KMS-11 (cell line): ENCODE measurements at regions not wholly inside any gene's neighbourhood (a gene's known extent, or its start where the extent isn't known, plus 50 kb on each side); places are given as distances from the start of the nearest gene placed in this dataset.

Source experiments
- H2AFZ ChIP-seq: fragments of 200-600 bp; sonication (generic); 2 replicates; pipeline ENCODE4 v1.6.1; 2016; ENCODE audit warnings: antibody characterized with exemption, mixed run types, low read depth
- H3K27ac ChIP-seq: fragments of 200-600 bp; sonication (generic); 2 replicates; pipeline ENCODE4 v1.6.1; 2016; ENCODE audit warnings: mild to moderate bottlenecking, mixed run types
- H3K27me3 ChIP-seq: fragments of 200-600 bp; sonication (generic); 2 replicates; pipeline ENCODE4 v1.6.1; 2017; ENCODE audit warnings: mild to moderate bottlenecking, low read depth, mixed run types, moderate library complexity; ENCODE audit not compliant: insufficient read depth
- H3K36me3 ChIP-seq: fragments of 200-600 bp; sonication (generic); 2 replicates; pipeline ENCODE4 v1.6.1; 2017; ENCODE audit warnings: mild to moderate bottlenecking, mixed run types; ENCODE audit not compliant: insufficient read depth
- H3K4me1 ChIP-seq: fragments of 200-600 bp; sonication (generic); 2 replicates; pipeline ENCODE4 v1.6.1; 2016; ENCODE audit warnings: mild to moderate bottlenecking, low read depth, mixed run types; ENCODE audit not compliant: poor library complexity, severe bottlenecking
- H3K4me2 ChIP-seq: fragments of 200-600 bp; sonication (generic); 2 replicates; pipeline ENCODE4 v1.7.0; 2016; ENCODE audit warnings: mild to moderate bottlenecking, mixed run types
- H3K4me3 ChIP-seq: fragments of 200-600 bp; sonication (generic); IDR thresholded peaks from 2 replicates; pipeline ENCODE4 v1.6.1; 2017; ENCODE audit warnings: low read depth, low read length, mixed read lengths; ENCODE audit not compliant: insufficient read depth
- H3K79me2 ChIP-seq: fragments of 200-600 bp; sonication (generic); 2 replicates; pipeline ENCODE4 v1.6.1; 2016; ENCODE audit warnings: low read depth, mixed run types; ENCODE audit not compliant: insufficient read depth
- H3K9ac ChIP-seq: fragments of 200-600 bp; sonication (generic); 2 replicates; pipeline ENCODE4 v1.6.1; 2016; ENCODE audit warnings: mild to moderate bottlenecking, mixed run types
- H4K20me1 ChIP-seq: fragments of 200-600 bp; sonication (generic); 2 replicates; pipeline ENCODE4 v1.6.1; 2016; ENCODE audit warnings: mild to moderate bottlenecking, mixed run types; ENCODE audit not compliant: insufficient read depth
- CTCF ChIP-seq: fragments of 200-600 bp; sonication (generic); conservative IDR thresholded peaks from 2 replicates; pipeline ENCODE4 v1.6.1; 2017; ENCODE audit warnings: low read depth, mild to moderate bottlenecking, antibody characterized with exemption, low read length, moderate library complexity, mixed read lengths

GRCh38 chr15:95865330-95865739 is 465.2 kb upstream of the NR2F2 start:
- H3K4me2 ChIP-seq, result peak overlapping the region; percentile 85
- no peak for TF ChIP-seq CTCF
- peak overlapping the region; percentile 98 for H3K27ac ChIP-seq
- H3K27me3 ChIP-seq, result no peaks in the 10 kb centered on the region
- no peaks in the 10 kb centered on the region for H3K36me3 ChIP-seq
- H3K4me3 ChIP-seq, result no peak overlapping the region
- no peaks in the 10 kb centered on the region for H3K79me2 ChIP-seq
- H3K9ac ChIP-seq, result no peak overlapping the region; the same call in 1 of the 2 replicates
- H2AFZ ChIP-seq, result peak overlapping the region; percentile 16; the same call in 1 of the 2 replicates
- H4K20me1 ChIP-seq, result no peaks in the 10 kb centered on the region
- peaks cover 71% of the 10 kb centered on the region for H3K4me1 ChIP-seq

- Histone ChIP-seq H3K27ac (no peak overlapping the region), H3K9ac (no peak overlapping the region), H4K20me1 (no peaks in the 10 kb centered on the region), H3K27me3 (no peaks in the 10 kb centered on the region), H3K4me3 (no peak overlapping the region), H2AFZ (no peak overlapping the region), H3K4me1 (peaks cover 86% of the 10 kb centered on the region), H3K36me3 (no peaks in the 10 kb centered on the region), H3K4me2 (no peak overlapping the region), H3K79me2 (no peaks in the 10 kb centered on the region)
- TF ChIP-seq CTCF, result no peak
Measured at GRCh38 chr15:95866711-95867440, 463.6 kb upstream of the NR2F2 start.

- Histone ChIP-seq H3K4me3 (no peak overlapping the region), H3K36me3 (no peaks in the 10 kb centered on the region), H3K9ac (no peak overlapping the region), H3K27ac (no peak overlapping the region), H3K4me1 (peaks cover 91% of the 10 kb centered on the region), H3K4me2 (no peak overlapping the region), H2AFZ (no peak overlapping the region), H4K20me1 (no peaks in the 10 kb centered on the region), H3K79me2 (no peaks in the 10 kb centered on the region), H3K27me3 (no peaks in the 10 kb centered on the region)
- TF ChIP-seq CTCF, result no peak
Measured at GRCh38 chr15:95868450-95868849, 462.1 kb upstream of the NR2F2 start.

GRCh38 chr15:95868970-95869369 is 461.5 kb upstream of the NR2F2 start:
- Histone ChIP-seq H3K27me3 (no peaks in the 10 kb centered on the region), H3K36me3 (no peaks in the 10 kb centered on the region), H3K79me2 (no peaks in the 10 kb centered on the region), H4K20me1 (no peaks in the 10 kb centered on the region), H3K27ac (no peak overlapping the region), H3K9ac (no peak overlapping the region), H3K4me2 (no peak overlapping the region), H3K4me1 (peaks cover 91% of the 10 kb centered on the region), H3K4me3 (no peak overlapping the region), H2AFZ (no peak overlapping the region)
- no peak for TF ChIP-seq CTCF
